CMK (cell line): ENCODE measurements at regions not wholly inside any gene's neighbourhood (a gene's known extent, or its start where the extent isn't known, plus 50 kb on each side); places are given as distances from the start of the nearest gene placed in this dataset.

Experiments
- DNase-seq: peaks from one replicate; pipeline ENCODE4 v3.0.0-alpha.2; 2010; ENCODE audit warnings: low read depth

GRCh38 chr1:238552271-238552670 lies 661.5 kb upstream of the ZP4 start:
- no peak for DNase-seq

- DNase-seq: no peak
Observed at GRCh38 chr1:238549137-238549536, 658.4 kb upstream of the ZP4 start.

- DNase-seq: no peak
Observed at GRCh38 chr1:238546118-238546517, 655.4 kb upstream of the ZP4 start.

- no peak for DNase-seq
Observed at GRCh38 chr1:238537641-238538040, 646.9 kb upstream of the ZP4 start.

- no peak for DNase-seq
Observed at GRCh38 chr1:238530209-238530851, 639.6 kb upstream of the ZP4 start.

GRCh38 chr1:238517711-238518110 lies 627.0 kb upstream of the ZP4 start:
- DNase-seq: no peak

GRCh38 chr1:238501290-238501689 lies 610.6 kb upstream of the ZP4 start:
- no peak for DNase-seq

GRCh38 chr1:238499021-238499420 lies 608.3 kb upstream of the ZP4 start:
- no peak for DNase-seq

GRCh38 chr1:238492271-238492670 lies 601.5 kb upstream of the ZP4 start:
- DNase-seq: no peak

GRCh38 chr1:238491265-238491664 lies 600.5 kb upstream of the ZP4 start:
- no peak for DNase-seq

- DNase-seq: no peak
Observed at GRCh38 chr1:238489006-238489405, 598.3 kb upstream of the ZP4 start.

GRCh38 chr1:238488401-238488800 lies 597.7 kb upstream of the ZP4 start:
- DNase-seq: no peak

- DNase-seq: no peak
Observed at GRCh38 chr1:238487931-238488330, 597.2 kb upstream of the ZP4 start.

GRCh38 chr1:238485912-238486209 lies 595.1 kb upstream of the ZP4 start:
- DNase-seq: no peak

- DNase-seq: no peak
Observed at GRCh38 chr1:238485057-238485911, 594.6 kb upstream of the ZP4 start.

GRCh38 chr1:238484121-238484520 lies 593.4 kb upstream of the ZP4 start:
- no peak for DNase-seq

GRCh38 chr1:238476841-238477240 lies 586.1 kb upstream of the ZP4 start:
- DNase-seq: no peak

- no peak for DNase-seq
Observed at GRCh38 chr1:238475712-238476111, 585.0 kb upstream of the ZP4 start.

- DNase-seq: no peak
Observed at GRCh38 chr1:238474263-238474662, 583.5 kb upstream of the ZP4 start.

GRCh38 chr1:238469146-238469631 lies 578.5 kb upstream of the ZP4 start:
- DNase-seq: no peak

GRCh38 chr1:238468068-238468467 lies 577.3 kb upstream of the ZP4 start:
- DNase-seq: no peak

GRCh38 chr1:238466459-238466858 lies 575.7 kb upstream of the ZP4 start:
- no peak for DNase-seq

GRCh38 chr1:238465449-238465848 lies 574.7 kb upstream of the ZP4 start:
- DNase-seq: no peak

- no peak for DNase-seq
Observed at GRCh38 chr1:238458899-238459298, 568.2 kb upstream of the ZP4 start.
